ENCODE measurements at regions not wholly inside any gene's neighbourhood (a gene's known extent, or its start where the extent isn't known, plus 50 kb on each side); places are given as distances from the start of the nearest gene placed in this dataset.

DNA sequence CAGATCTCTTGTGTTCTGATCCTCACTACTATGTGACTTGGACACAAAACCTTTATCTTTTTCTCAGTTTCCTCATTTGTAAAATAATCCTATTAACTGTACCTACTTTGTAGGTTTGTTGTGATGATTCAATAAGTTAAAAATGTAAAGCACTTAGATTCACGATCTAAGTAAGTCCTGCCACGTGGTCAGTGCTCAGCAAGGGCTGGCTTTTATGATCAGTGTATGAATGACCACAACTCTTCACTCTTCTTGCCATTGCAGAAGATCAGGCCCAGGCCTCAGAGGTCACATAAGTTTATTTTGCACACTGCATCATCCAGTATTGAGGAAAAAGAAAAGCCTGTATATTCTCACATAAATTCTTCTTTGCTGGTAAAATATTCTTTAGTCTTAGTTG lies 1192.5 kb upstream of the ACVR2A start:
- Histone ChIP-seq H3K27me3 (ENCODE audit: insufficient read depth, low read length) (no peaks in the 10 kb centered on the region), H3K36me3 (ENCODE audit: insufficient read depth, low read length) (no peaks in the 10 kb centered on the region), H3K27ac (ENCODE audit: low read depth, low read length) (no peak overlapping the region), H3K4me1 (ENCODE audit: control insufficient read depth, insufficient read depth, low read length, unreplicated experiment) (peaks cover 3% of the 10 kb centered on the region), H2AFZ (ENCODE audit: low read length, unreplicated experiment) (peak overlapping the region; percentile 47), H3K4me3 (ENCODE audit: low read depth, low read length) (no peak overlapping the region), H3K79me2 (ENCODE audit: control insufficient read depth, insufficient read depth, low read length, unreplicated experiment) (no peaks in the 10 kb centered on the region)

DNA sequence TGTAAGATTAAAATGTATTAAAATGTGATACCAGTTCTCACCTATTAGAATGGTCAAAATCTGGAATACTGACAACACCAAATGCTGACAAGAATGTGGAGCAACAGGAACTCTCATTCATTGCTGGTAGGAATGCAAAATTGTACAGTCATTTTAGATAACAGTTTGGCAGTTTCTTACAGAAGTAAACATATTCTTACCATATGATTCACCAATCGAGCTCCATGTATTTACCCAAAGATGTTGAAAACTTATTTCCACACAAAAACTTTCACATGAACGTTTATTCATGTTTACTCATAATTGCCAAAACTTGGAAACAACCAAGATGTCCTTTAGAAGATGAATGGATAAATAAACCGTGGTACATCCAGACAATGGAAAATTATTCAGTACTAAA lies 1193.5 kb upstream of the ACVR2A start:
- H3K36me3 ChIP-seq (ENCODE audit: insufficient read depth, low read length) = no peaks in the 10 kb centered on the region

DNA sequence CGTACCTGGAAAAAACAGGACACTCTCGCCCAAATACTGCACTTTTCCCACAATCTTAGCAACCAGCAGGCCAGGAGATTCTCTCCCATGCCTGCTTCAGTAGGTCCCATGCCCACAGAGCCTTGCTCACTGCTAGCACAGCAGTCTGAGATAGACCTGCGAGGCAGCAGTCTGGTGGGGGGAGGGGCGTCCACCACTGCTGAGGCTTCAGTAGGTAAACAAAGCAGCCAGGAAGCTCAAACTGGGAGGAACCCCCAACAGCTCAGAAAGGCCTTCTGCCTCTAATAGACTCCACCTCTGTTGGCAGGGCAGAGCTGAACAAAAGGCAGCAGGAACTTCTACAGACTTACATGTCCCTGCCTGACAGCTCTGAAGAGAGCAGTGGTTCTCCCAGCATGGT lies 1202.8 kb upstream of the ACVR2A start:
- Histone ChIP-seq H2AFZ (ENCODE audit: low read length, unreplicated experiment) (no peak overlapping the region), H3K4me1 (ENCODE audit: control insufficient read depth, insufficient read depth, low read length, unreplicated experiment) (no peaks in the 10 kb centered on the region), H3K4me3 (ENCODE audit: low read depth, low read length) (no peak overlapping the region), H3K79me2 (ENCODE audit: control insufficient read depth, insufficient read depth, low read length, unreplicated experiment) (no peaks in the 10 kb centered on the region), H3K36me3 (ENCODE audit: insufficient read depth, low read length) (no peaks in the 10 kb centered on the region), H3K27ac (ENCODE audit: low read depth, low read length) (no peak overlapping the region), H3K27me3 (ENCODE audit: insufficient read depth, low read length) (no peaks in the 10 kb centered on the region)

More for the DNA sequence above, 1193.5 kb upstream of the ACVR2A start:
- no peak overlapping the region for H2AFZ ChIP-seq (ENCODE audit: low read length, unreplicated experiment)
- no peak overlapping the region for H3K4me3 ChIP-seq (ENCODE audit: low read depth, low read length)
- peaks cover 3% of the 10 kb centered on the region for H3K4me1 ChIP-seq (ENCODE audit: control insufficient read depth, insufficient read depth, low read length, unreplicated experiment)
- no peaks in the 10 kb centered on the region for H3K79me2 ChIP-seq (ENCODE audit: control insufficient read depth, insufficient read depth, low read length, unreplicated experiment)
- H3K27me3 ChIP-seq (ENCODE audit: insufficient read depth, low read length) = no peaks in the 10 kb centered on the region
- H3K27ac ChIP-seq (ENCODE audit: low read depth, low read length) = no peak overlapping the region

DNA sequence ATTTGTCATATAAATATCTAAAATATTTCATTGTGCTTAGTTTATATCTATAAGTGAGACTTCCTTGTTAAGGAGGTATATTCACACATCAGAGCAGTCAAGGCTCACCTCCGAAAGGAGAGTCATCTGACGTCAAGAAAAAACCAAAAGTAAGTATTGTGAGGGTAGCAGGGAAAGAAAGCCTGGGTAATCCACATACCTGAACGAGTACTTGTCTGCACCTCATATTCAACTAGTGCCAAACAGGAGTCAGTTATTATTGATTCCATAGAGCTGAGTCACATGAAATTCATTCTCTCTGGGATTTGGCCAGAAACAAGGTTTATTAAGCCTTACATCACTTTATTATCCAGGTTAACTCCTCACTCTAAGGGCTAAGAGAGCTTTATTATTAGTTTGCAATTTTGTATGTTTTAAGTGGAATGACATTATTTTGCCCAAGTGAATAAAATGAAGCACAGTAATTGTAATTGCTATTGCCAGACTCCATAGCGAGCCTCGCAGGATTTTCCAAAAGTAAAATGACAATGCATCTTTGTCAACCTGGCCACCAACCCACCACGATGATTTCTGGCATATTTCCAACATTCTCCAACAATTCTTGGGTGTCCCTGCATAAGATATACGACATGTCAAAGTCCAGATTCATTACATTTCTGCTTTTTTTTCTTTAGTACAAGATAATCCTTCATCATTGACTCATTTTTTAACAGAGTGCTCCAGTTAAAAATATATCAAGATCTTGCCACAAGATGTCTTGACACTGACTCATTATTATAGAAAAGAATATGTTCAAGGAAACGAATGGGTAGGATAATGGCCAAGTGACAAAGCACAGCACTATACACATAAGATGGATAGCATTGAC lies 1210.4 kb upstream of the ACVR2A start:
- peaks cover 14% of the 10 kb centered on the region for H3K4me1 ChIP-seq (ENCODE audit: control insufficient read depth, insufficient read depth, low read length, unreplicated experiment)
- no peaks in the 10 kb centered on the region for H3K79me2 ChIP-seq (ENCODE audit: control insufficient read depth, insufficient read depth, low read length, unreplicated experiment)
- H3K4me3 ChIP-seq (ENCODE audit: low read depth, low read length) = peak overlapping the region; percentile 38; the same call in 1 of the 2 replicates
- H2AFZ ChIP-seq (ENCODE audit: low read length, unreplicated experiment) = no peak overlapping the region
- no peaks in the 10 kb centered on the region for H3K36me3 ChIP-seq (ENCODE audit: insufficient read depth, low read length)
- peak overlapping the region; percentile 50 for H3K27ac ChIP-seq (ENCODE audit: low read depth, low read length)
- no peaks in the 10 kb centered on the region for H3K27me3 ChIP-seq (ENCODE audit: insufficient read depth, low read length)

DNA sequence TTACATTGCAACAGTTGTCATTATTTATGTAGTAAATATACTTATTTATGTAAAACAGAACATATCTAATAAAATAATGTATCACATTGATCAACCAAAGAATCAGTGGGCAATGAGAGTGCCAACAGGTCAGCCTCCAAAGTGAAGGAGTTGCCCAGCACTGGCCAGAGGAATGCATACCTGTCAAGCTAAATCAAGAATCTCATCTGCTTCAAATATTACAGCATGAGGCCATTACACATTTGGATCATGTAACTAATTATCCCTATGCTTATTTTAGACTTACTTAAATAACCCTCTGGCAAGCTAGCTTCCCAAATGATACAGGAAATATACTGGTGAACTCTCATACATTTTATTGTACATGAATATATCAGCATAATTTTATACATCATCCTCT lies 1211.7 kb upstream of the ACVR2A start:
- H3K36me3 ChIP-seq (ENCODE audit: insufficient read depth, low read length) = no peaks in the 10 kb centered on the region
- no peaks in the 10 kb centered on the region for H3K27me3 ChIP-seq (ENCODE audit: insufficient read depth, low read length)
- H3K27ac ChIP-seq (ENCODE audit: low read depth, low read length) = no peak overlapping the region
- peaks cover 14% of the 10 kb centered on the region for H3K4me1 ChIP-seq (ENCODE audit: control insufficient read depth, insufficient read depth, low read length, unreplicated experiment)
- no peak overlapping the region for H3K4me3 ChIP-seq (ENCODE audit: low read depth, low read length)
- H2AFZ ChIP-seq (ENCODE audit: low read length, unreplicated experiment) = no peak overlapping the region
- H3K79me2 ChIP-seq (ENCODE audit: control insufficient read depth, insufficient read depth, low read length, unreplicated experiment) = no peaks in the 10 kb centered on the region

DNA sequence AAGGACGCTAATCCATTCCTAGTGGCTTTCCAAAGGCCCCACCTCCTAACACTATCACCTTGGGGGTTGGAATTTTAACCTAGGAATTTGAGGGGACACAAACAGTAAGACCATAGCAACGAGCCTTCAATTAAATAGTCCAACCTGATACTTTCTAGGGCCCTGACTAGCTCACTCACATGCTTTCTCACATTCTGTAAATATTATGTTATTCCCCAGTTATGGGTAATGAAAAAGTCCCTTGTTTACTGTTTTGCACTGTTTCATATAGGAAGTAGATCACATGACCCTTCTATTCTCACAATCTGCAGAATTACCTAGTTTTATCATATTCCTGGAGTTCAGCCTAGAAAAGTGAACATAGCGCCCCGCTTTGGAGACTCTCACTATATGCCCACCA lies 1212.1 kb upstream of the ACVR2A start:
- Histone ChIP-seq H2AFZ (ENCODE audit: low read length, unreplicated experiment) (no peak overlapping the region), H3K4me1 (ENCODE audit: control insufficient read depth, insufficient read depth, low read length, unreplicated experiment) (peaks cover 14% of the 10 kb centered on the region), H3K27me3 (ENCODE audit: insufficient read depth, low read length) (no peaks in the 10 kb centered on the region), H3K79me2 (ENCODE audit: control insufficient read depth, insufficient read depth, low read length, unreplicated experiment) (no peaks in the 10 kb centered on the region), H3K4me3 (ENCODE audit: low read depth, low read length) (no peak overlapping the region), H3K36me3 (ENCODE audit: insufficient read depth, low read length) (no peaks in the 10 kb centered on the region), H3K27ac (ENCODE audit: low read depth, low read length) (no peak overlapping the region)

DNA sequence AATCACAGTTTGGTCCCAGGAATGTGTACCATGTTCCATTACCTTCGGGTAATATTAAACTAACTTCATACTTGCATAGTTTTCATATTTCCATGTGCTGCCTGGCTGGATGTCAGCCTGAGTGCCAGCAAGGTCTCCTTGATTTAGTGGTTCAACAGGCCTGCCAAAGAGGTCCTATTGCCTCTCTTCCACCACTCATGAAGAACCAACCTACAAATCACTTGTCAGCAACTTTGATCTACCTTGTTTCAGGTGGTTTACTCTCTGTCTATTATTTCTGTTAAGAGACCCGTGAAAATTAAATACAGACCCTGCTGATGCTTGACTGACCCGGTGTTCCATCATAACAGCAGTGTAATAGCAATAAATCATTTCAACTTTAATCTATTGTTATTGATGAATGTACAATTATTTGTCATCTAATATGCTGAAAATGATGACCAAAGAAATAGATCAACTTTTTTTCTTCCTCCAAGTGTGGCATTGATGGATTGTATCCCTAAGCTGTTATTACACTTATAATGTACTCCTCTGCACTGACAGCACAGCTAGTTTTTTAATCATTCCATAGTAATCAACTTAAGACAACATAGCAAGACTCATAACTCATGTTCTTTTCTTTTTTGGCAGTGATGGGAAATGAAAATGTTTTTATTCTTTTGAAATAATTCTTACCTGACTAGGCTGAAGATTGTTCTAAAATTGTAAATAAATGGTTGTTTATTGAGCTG lies 1220.2 kb upstream of the ACVR2A start:
- Histone ChIP-seq H2AFZ (ENCODE audit: low read length, unreplicated experiment) (no peak overlapping the region), H3K79me2 (ENCODE audit: control insufficient read depth, insufficient read depth, low read length, unreplicated experiment) (no peaks in the 10 kb centered on the region), H3K4me1 (ENCODE audit: control insufficient read depth, insufficient read depth, low read length, unreplicated experiment) (no peaks in the 10 kb centered on the region), H3K27me3 (ENCODE audit: insufficient read depth, low read length) (no peaks in the 10 kb centered on the region), H3K4me3 (ENCODE audit: low read depth, low read length) (no peak overlapping the region), H3K36me3 (ENCODE audit: insufficient read depth, low read length) (no peaks in the 10 kb centered on the region), H3K27ac (ENCODE audit: low read depth, low read length) (no peak overlapping the region)

DNA sequence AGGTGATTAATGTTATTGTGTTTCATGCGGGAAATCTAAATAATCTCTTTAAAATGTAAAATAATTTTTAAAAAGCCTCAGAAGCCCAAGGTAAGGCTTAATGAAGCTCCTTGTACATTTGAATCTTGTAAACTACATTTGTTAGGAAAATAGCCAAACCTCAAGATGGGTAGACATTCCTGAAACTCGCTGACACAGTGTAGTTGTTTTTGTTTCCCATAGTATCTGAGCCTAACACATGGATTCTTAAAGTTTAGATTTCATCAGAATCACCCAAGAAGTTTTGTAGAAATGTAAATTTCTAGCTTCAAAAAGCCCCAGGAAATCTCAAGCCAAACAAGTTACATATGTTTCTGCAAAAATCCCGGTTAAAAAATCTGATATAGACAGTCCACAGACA lies 1221.1 kb upstream of the ACVR2A start:
- Histone ChIP-seq H3K27me3 (ENCODE audit: insufficient read depth, low read length) (no peaks in the 10 kb centered on the region), H3K4me1 (ENCODE audit: control insufficient read depth, insufficient read depth, low read length, unreplicated experiment) (no peaks in the 10 kb centered on the region), H2AFZ (ENCODE audit: low read length, unreplicated experiment) (no peak overlapping the region), H3K27ac (ENCODE audit: low read depth, low read length) (no peak overlapping the region), H3K36me3 (ENCODE audit: insufficient read depth, low read length) (no peaks in the 10 kb centered on the region), H3K79me2 (ENCODE audit: control insufficient read depth, insufficient read depth, low read length, unreplicated experiment) (no peaks in the 10 kb centered on the region), H3K4me3 (ENCODE audit: low read depth, low read length) (no peak overlapping the region)

DNA sequence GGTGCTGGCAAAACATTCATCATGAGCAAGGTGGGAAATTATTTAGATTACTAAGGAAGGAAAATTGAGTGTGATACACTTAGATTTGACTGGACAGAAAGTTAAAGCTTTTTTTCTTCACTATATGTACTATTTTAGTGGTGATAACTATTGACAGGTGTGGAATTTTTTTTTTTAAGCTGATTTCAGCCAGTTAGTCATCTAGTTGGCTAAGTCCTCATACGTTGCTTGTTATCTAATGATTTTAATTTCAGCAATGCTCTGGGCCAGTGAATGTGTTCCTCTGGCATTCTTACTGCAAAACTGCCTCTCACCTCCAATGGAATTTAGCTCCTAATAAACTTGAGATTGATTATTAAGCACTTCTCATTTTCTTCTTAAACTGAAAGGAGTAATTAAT lies 1223.2 kb upstream of the ACVR2A start:
- Histone ChIP-seq H3K36me3 (ENCODE audit: insufficient read depth, low read length) (no peaks in the 10 kb centered on the region), H3K27me3 (ENCODE audit: insufficient read depth, low read length) (no peaks in the 10 kb centered on the region), H2AFZ (ENCODE audit: low read length, unreplicated experiment) (no peak overlapping the region), H3K79me2 (ENCODE audit: control insufficient read depth, insufficient read depth, low read length, unreplicated experiment) (no peaks in the 10 kb centered on the region), H3K27ac (ENCODE audit: low read depth, low read length) (no peak overlapping the region), H3K4me3 (ENCODE audit: low read depth, low read length) (no peak overlapping the region), H3K4me1 (ENCODE audit: control insufficient read depth, insufficient read depth, low read length, unreplicated experiment) (no peaks in the 10 kb centered on the region)

DNA sequence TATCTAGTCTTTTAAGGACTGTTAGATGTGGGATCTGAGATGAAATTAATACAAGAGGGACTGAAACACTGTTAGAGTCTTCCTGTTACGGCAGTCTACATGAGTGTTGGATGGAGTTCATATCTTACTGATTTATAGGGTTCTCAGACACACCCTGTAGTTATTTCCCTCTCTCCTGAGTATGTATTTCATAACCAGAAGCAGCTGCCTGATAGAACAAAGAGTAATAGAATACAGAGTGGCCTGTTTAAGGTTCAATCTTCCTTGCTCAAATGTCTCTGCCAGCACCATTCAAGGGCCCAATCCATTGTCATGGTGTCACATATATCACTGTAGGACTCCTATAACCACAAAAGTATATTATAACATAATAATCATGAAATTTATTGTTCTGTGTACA lies 1229.1 kb upstream of the ACVR2A start:
- Histone ChIP-seq H3K27ac (ENCODE audit: low read depth, low read length) (no peak overlapping the region), H3K4me3 (ENCODE audit: low read depth, low read length) (no peak overlapping the region), H2AFZ (ENCODE audit: low read length, unreplicated experiment) (no peak overlapping the region), H3K4me1 (ENCODE audit: control insufficient read depth, insufficient read depth, low read length, unreplicated experiment) (no peaks in the 10 kb centered on the region), H3K27me3 (ENCODE audit: insufficient read depth, low read length) (no peaks in the 10 kb centered on the region), H3K36me3 (ENCODE audit: insufficient read depth, low read length) (no peaks in the 10 kb centered on the region), H3K79me2 (ENCODE audit: control insufficient read depth, insufficient read depth, low read length, unreplicated experiment) (no peaks in the 10 kb centered on the region)

DNA sequence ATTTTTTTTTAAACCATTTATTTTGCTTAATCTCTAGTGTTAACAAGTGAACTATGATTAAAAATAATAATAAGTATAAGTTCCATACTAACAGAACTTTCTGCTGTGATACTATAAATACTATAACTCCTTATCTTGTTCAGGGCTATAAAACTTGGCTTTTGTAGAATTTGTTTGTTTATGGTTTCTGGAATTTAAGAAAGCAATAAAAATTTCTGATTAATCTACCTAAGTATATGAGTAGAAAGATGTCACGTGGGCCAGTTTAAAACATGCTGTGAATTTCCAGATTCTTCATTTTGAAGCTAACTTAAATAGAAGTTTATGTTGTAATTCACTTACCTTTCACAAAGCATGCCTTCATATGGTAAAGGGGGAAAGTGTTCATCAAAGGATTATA lies 1236.3 kb upstream of the ACVR2A start:
- H2AFZ ChIP-seq (ENCODE audit: low read length, unreplicated experiment) = no peak overlapping the region
- no peak overlapping the region for H3K27ac ChIP-seq (ENCODE audit: low read depth, low read length)
- H3K79me2 ChIP-seq (ENCODE audit: control insufficient read depth, insufficient read depth, low read length, unreplicated experiment) = no peaks in the 10 kb centered on the region
- no peaks in the 10 kb centered on the region for H3K36me3 ChIP-seq (ENCODE audit: insufficient read depth, low read length)
- no peak overlapping the region for H3K4me3 ChIP-seq (ENCODE audit: low read depth, low read length)
- H3K4me1 ChIP-seq (ENCODE audit: control insufficient read depth, insufficient read depth, low read length, unreplicated experiment) = no peaks in the 10 kb centered on the region
- H3K27me3 ChIP-seq (ENCODE audit: insufficient read depth, low read length) = no peaks in the 10 kb centered on the region
